WI38 (cell line): ENCODE measurements at regions not wholly inside any gene's neighbourhood (a gene's known extent, or its start where the extent isn't known, plus 50 kb on each side); places are given as distances from the start of the nearest gene placed in this dataset.

Experiments
- H3K4me3 ChIP-seq: 2 replicates; pipeline ENCODE4 v1.5.1; 2011; ENCODE audit warnings: low read depth, mild to moderate bottlenecking, control low read depth, low read length
- TF ChIP-seq, protein P1 (sequence below): IDR thresholded peaks from 2 replicates; pipeline ENCODE4 v1.5.1; 2012; ENCODE audit warnings: low read depth, mild to moderate bottlenecking, control low read depth, low read length

DNA sequence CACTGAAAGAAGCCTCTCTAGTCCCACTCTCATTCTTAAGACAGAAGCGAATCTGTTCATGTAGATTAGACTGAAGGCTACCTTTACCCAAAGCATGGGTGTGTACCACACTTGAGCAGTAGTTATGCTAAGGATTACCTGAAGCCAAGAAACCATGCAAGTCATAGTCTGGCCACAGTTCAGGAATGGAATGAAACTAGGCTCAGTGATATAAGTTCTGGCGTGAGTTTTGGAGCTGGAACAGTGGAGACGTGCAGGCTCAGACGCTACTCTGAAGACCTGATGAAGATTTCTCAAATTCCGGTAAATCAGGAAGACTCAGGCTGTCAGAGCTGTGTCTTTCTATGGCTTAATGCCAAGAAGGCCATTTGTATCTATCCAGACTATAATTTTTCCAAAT is 219.9 kb downstream of the HDGFL1 start:
- no peak overlapping the region for H3K4me3 ChIP-seq
- TF ChIP-seq, protein P1, sequence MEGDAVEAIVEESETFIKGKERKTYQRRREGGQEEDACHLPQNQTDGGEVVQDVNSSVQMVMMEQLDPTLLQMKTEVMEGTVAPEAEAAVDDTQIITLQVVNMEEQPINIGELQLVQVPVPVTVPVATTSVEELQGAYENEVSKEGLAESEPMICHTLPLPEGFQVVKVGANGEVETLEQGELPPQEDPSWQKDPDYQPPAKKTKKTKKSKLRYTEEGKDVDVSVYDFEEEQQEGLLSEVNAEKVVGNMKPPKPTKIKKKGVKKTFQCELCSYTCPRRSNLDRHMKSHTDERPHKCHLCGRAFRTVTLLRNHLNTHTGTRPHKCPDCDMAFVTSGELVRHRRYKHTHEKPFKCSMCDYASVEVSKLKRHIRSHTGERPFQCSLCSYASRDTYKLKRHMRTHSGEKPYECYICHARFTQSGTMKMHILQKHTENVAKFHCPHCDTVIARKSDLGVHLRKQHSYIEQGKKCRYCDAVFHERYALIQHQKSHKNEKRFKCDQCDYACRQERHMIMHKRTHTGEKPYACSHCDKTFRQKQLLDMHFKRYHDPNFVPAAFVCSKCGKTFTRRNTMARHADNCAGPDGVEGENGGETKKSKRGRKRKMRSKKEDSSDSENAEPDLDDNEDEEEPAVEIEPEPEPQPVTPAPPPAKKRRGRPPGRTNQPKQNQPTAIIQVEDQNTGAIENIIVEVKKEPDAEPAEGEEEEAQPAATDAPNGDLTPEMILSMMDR = no peak

DNA sequence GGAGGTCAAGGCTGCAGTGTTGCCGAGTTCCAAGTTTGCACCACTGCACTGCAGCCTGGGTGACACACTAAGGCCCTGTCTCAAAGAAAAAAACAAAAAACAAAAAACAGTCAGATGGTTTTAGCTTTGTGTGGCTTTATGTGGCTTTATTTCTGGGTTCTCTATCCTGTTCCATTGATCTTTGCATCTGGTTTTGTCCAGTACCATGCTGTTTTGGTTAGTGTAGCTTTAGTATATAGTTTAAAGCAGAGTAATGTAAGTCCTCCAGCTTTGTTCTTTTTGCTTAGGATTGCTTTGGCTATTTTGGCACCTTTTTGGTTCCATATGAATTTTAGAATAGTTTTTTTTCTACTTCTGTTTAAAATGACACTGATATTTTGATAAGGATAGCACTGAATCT is 225.5 kb downstream of the HDGFL1 start:
- no peak overlapping the region for H3K4me3 ChIP-seq
- TF ChIP-seq, protein P1 = no peak

DNA sequence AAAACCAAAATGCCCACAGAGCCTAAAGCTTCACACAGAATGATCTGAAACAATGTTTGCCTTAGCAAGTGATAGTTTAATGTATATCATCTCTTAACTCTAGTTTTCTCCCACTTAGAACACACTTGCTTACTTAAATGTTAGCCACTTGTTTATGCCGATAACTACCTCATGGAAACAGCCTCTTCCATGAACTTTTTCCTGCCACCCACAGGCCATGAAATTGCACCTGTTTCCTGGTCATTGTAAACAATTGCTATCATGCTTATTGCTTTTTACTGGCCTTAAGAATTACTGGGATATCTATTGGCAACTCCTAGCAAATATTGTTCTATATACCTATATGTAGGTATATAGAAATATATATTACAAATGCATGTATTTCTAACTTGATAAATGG is 231.1 kb downstream of the HDGFL1 start:
- no peak overlapping the region for H3K4me3 ChIP-seq
- TF ChIP-seq, protein P1 = no peak

DNA sequence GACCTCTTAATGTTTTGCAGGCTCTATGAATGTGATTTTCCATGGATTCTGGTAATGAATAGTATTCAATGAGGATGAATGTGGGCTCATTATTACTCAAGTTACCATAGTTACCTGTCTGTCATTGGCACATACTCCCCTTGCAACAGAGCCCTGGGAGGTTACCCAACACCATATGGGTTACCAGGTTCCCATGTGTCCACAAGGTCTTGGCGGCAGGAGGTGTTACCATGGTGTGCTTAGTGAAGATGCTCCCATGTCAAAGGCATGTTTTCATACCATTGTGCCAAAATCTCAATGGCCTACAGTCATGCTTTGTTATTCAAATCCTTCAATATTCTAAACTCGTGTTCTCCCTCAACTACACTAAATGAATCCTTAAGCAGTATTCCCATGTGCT is 232.5 kb downstream of the HDGFL1 start:
- TF ChIP-seq, protein P1 = no peak
- no peak overlapping the region for H3K4me3 ChIP-seq

DNA sequence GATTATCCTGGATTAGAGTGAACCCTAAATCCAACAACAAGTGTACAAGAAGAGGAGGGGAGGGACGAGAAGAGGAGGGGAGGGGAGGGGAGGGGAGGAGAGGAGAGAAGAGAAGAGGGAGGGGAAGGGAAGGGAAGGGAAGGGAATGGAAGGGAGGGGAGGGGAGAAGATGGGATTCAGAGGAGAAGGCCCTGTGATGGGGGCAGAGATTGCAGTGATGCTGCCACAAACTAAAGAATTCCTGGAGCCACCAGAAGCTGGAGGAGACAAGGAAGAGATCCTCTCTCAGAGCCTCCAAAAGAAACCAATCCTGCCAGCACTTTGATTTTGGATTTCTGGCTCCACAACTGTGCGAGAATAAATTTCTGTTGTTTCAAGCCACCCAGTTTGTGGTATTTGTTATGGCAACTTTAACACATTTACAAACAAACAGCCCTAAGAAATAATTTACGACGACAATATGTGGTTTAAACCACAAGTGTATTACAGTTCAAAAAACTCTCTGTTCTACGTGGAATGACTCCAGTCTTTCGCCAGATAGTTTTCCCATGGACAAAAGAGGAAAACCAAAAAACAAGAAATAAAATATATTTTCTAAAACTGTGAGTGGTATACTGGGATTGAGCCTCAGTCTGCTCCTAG is 235.4 kb downstream of the HDGFL1 start:
- TF ChIP-seq, protein P1 = no peak
- no peak overlapping the region for H3K4me3 ChIP-seq

DNA sequence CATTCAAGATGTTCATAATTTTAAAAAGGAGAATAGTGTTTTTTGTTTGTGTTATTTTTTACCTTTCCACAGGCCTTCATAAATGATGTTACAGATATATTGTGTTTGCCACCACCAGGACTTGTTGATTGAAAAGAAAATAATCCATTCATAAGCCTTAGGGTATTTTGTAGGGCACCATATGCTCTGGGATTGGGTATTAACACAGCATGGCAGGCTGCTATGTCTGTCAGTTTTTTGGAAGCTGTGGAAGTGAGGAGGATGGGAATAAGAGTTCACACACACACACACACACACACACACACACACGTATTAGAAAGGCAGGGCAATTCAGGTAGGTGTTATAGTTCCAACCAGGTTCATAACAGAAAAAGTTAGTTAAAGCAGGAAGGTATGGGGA is 237.9 kb downstream of the HDGFL1 start:
- TF ChIP-seq, protein P1 = no peak
- H3K4me3 ChIP-seq = no peak overlapping the region

DNA sequence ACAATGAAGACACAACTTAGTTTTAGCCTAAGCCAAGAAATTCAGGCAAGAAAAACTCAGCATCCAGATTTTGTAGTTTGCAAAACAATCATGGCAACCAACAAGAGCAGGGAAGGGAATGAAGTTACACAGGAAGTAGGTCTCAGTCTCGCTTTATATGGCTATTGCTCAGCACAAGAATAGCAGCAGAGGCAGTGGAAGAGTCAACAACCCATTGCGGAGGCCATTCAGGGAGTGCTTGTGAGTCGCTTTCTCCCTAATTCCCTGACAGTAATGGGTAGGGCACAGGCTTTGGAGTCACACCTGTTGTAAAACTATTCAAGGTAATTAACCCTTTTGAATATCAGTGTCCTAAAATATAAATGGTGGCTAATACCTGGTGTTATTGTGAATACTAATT is 238.5 kb downstream of the HDGFL1 start:
- no peak overlapping the region for H3K4me3 ChIP-seq
- TF ChIP-seq, protein P1 = no peak
